ENCODE measurements at regions not wholly inside any gene's neighbourhood (a gene's known extent, or its start where the extent isn't known, plus 50 kb on each side); places are given as distances from the start of the nearest gene placed in this dataset.
A peak's percentile ranks its signal among the peaks of the same experiment; 100 is the strongest.

DNA sequence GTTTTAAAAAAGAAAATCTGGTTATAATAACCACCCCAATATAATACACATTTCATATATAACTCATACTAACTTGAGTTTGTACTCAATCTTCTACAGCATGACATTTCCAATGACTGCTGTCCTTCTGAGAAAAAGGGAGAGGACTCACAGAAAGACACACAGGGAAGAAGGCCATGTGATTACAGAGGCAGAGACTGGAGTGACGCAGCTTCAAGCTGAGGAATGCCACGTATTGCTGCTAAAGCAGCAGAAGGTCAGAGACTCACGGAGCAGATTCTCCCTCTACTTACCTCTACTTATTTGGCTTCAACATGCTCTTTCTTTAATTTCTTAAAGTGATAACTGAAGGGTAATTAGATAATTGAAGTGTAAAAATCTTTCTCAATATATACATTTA, 753.5 kb upstream of the PKDCC start:
- Histone ChIP-seq H3K4me3 (no peak overlapping the region), H3K4me1 (no peaks in the 10 kb centered on the region), H3K9me3 (no peaks in the 10 kb centered on the region), H3K27ac (no peak overlapping the region), H3K4me2 (no peak overlapping the region)
- peak; percentile 7 for FAIRE-seq
- TF ChIP-seq, protein P1, sequence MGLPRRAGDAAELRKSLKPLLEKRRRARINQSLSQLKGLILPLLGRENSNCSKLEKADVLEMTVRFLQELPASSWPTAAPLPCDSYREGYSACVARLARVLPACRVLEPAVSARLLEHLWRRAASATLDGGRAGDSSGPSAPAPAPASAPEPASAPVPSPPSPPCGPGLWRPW (IDR thresholded peaks at IDR 0.05), result no peak
- TF ChIP-seq KDM5A (IDR thresholded peaks at IDR 0.05), result no peak
- TF ChIP-seq, protein P2, sequence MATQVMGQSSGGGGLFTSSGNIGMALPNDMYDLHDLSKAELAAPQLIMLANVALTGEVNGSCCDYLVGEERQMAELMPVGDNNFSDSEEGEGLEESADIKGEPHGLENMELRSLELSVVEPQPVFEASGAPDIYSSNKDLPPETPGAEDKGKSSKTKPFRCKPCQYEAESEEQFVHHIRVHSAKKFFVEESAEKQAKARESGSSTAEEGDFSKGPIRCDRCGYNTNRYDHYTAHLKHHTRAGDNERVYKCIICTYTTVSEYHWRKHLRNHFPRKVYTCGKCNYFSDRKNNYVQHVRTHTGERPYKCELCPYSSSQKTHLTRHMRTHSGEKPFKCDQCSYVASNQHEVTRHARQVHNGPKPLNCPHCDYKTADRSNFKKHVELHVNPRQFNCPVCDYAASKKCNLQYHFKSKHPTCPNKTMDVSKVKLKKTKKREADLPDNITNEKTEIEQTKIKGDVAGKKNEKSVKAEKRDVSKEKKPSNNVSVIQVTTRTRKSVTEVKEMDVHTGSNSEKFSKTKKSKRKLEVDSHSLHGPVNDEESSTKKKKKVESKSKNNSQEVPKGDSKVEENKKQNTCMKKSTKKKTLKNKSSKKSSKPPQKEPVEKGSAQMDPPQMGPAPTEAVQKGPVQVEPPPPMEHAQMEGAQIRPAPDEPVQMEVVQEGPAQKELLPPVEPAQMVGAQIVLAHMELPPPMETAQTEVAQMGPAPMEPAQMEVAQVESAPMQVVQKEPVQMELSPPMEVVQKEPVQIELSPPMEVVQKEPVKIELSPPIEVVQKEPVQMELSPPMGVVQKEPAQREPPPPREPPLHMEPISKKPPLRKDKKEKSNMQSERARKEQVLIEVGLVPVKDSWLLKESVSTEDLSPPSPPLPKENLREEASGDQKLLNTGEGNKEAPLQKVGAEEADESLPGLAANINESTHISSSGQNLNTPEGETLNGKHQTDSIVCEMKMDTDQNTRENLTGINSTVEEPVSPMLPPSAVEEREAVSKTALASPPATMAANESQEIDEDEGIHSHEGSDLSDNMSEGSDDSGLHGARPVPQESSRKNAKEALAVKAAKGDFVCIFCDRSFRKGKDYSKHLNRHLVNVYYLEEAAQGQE (IDR thresholded peaks at IDR 0.05), result no peak
- TF ChIP-seq NFE2L2 (conservative IDR thresholded peaks at IDR 0.05; ENCODE audit: low read length), result no peak
- no peak for TF ChIP-seq MAZ (IDR thresholded peaks at IDR 0.05; ENCODE audit: borderline replicate concordance, low read depth, low read length)
- TF ChIP-seq HOXB13 (CRISPR knock-in tag; IDR thresholded peaks at IDR 0.05; ENCODE audit: low read depth), result no peak
- no peak for TF ChIP-seq HDAC2 (IDR thresholded peaks at IDR 0.05)
- TF ChIP-seq, protein P3, sequence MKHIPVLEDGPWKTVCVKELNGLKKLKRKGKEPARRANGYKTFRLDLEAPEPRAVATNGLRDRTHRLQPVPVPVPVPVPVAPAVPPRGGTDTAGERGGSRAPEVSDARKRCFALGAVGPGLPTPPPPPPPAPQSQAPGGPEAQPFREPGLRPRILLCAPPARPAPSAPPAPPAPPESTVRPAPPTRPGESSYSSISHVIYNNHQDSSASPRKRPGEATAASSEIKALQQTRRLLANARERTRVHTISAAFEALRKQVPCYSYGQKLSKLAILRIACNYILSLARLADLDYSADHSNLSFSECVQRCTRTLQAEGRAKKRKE (CRISPR knock-in tag; IDR thresholded peaks at IDR 0.05; ENCODE audit: low read depth), result no peak
- no peak for TF ChIP-seq ESRRA (IDR thresholded peaks at IDR 0.05; ENCODE audit: borderline replicate concordance, low read length)
- no peak for TF ChIP-seq CBX8 (IDR thresholded peaks at IDR 0.05)
- TF ChIP-seq MAFK (IDR thresholded peaks at IDR 0.05; ENCODE audit: partially characterized antibody), result no peak
- TF ChIP-seq, protein P4, sequence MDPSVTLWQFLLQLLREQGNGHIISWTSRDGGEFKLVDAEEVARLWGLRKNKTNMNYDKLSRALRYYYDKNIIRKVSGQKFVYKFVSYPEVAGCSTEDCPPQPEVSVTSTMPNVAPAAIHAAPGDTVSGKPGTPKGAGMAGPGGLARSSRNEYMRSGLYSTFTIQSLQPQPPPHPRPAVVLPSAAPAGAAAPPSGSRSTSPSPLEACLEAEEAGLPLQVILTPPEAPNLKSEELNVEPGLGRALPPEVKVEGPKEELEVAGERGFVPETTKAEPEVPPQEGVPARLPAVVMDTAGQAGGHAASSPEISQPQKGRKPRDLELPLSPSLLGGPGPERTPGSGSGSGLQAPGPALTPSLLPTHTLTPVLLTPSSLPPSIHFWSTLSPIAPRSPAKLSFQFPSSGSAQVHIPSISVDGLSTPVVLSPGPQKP (IDR thresholded peaks at IDR 0.05; ENCODE audit: low read depth, low read length), result no peak
- TF ChIP-seq, protein P5, sequence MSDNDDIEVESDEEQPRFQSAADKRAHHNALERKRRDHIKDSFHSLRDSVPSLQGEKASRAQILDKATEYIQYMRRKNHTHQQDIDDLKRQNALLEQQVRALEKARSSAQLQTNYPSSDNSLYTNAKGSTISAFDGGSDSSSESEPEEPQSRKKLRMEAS (IDR thresholded peaks at IDR 0.05), result no peak
- no peak for TF ChIP-seq FOXS1 (CRISPR knock-in tag; IDR thresholded peaks at IDR 0.05)
- DNase-seq (ENCODE audit: low read depth in 1 of 2, low spot score in 1 of 2), result no peak
- no peak for ATAC-seq
- ChIA-PET CTCF (no interaction called here), POLR2A (no interaction called here)
- WGBS (ENCODE audit: missing lambda C conversion rate), result 41% methylated on average over 3 of the region's 3 CpGs

DNA sequence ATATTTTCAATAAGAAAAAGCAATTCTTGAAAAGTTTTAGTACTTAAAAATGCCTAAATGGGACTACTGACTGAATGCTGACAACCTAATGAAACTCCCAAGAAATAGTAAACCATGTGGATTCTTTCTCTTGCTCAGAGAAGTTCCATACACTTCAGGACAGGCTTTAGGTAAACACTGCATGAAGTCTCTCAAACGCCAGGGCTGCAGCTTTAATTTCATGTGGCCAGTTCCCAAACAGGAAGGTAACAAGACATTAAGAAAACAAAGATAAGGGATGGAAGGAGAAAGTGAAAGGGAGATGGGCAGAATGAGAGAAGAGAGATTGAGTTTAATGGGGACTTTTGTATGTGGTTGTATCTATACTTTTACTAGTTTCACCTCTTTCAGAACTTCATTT, 734.7 kb upstream of the PKDCC start:
- no peak for ATAC-seq
- H3K4me2 ChIP-seq, result no peak overlapping the region
- 0% methylated on average over 1 of the region's 1 CpG for WGBS (ENCODE audit: missing lambda C conversion rate)
- no peak overlapping the region for H3K4me3 ChIP-seq
- no peak for FAIRE-seq
- H3K9me3 ChIP-seq, result no peaks in the 10 kb centered on the region
- TF ChIP-seq HOXB5 (CRISPR knock-in tag; IDR thresholded peaks at IDR 0.05), result no peak
- no peak for TF ChIP-seq HOXA7 (CRISPR knock-in tag; IDR thresholded peaks at IDR 0.05)
- TF ChIP-seq POLR2AphosphoS2 (conservative IDR thresholded peaks at IDR 0.05; ENCODE audit: low read length), result no peak
- no peak for TF ChIP-seq JUN (IDR thresholded peaks at IDR 0.05)
- TF ChIP-seq EHF (CRISPR knock-in tag; IDR thresholded peaks at IDR 0.05), result no peak
- TF ChIP-seq, protein P4 (IDR thresholded peaks at IDR 0.05; ENCODE audit: low read depth, low read length), result no peak
- TF ChIP-seq CHD4 (IDR thresholded peaks at IDR 0.05; ENCODE audit: borderline replicate concordance), result no peak
- no peak for TF ChIP-seq HDAC2 (IDR thresholded peaks at IDR 0.05)
- TF ChIP-seq, protein P1 (IDR thresholded peaks at IDR 0.05), result no peak
- no peak for TF ChIP-seq NR3C1 (IDR thresholded peaks at IDR 0.05)
- TF ChIP-seq SREBF2 (IDR thresholded peaks at IDR 0.05), result no peak
- no peak for TF ChIP-seq MYC (IDR thresholded peaks at IDR 0.05; ENCODE audit: borderline replicate concordance, low read length)
- no peak for TF ChIP-seq TP53 (CRISPR knock-in tag; IDR thresholded peaks at IDR 0.05)
- no peak for TF ChIP-seq EP300 (IDR thresholded peaks at IDR 0.05)
- TF ChIP-seq SMC3 (IDR thresholded peaks at IDR 0.05), result no peak
- no peak for TF ChIP-seq FOXS1 (CRISPR knock-in tag; IDR thresholded peaks at IDR 0.05)
- ChIA-PET CTCF (no interaction called here), POLR2A (no interaction called here)
- no peak for DNase-seq (ENCODE audit: low read depth in 1 of 2, low spot score in 1 of 2)
- no peaks in the 10 kb centered on the region for H3K4me1 ChIP-seq
- no peak overlapping the region for H3K27ac ChIP-seq

All from A549 (cell line).